Neural progenitor cell (in vitro differentiated cells): ENCODE measurements at regions not wholly inside any gene's neighbourhood (a gene's known extent, or its start where the extent isn't known, plus 50 kb on each side); places are given as distances from the start of the nearest gene placed in this dataset.

Experiments
- DNase-seq: peaks from one replicate; pipeline ENCODE4 v3.0.0-alpha.2; 2016; ENCODE audit warnings: low spot score
- H2AFZ ChIP-seq: fragments of 200-600 bp; sonication (generic); replicated peaks from 2 replicates; pipeline ENCODE4 v1.6.1; 2016; ENCODE audit warnings: antibody characterized with exemption
- H3F3A ChIP-seq: fragments of 200-600 bp; sonication (generic); 2 replicates; pipeline ENCODE4 v1.6.1; 2016; ENCODE audit warnings: antibody characterized with exemption, low read depth
- H3K27ac ChIP-seq: fragments of 200-600 bp; sonication (generic); 2 replicates; pipeline ENCODE4 v1.5.1; 2016; ENCODE audit warnings: mild to moderate bottlenecking
- H3K27me3 ChIP-seq: fragments of 200-600 bp; sonication (generic); 2 replicates; pipeline ENCODE4 v1.6.1; 2016; ENCODE audit warnings: mild to moderate bottlenecking, moderate library complexity
- H3K36me3 ChIP-seq: fragments of 200-600 bp; sonication (generic); 2 replicates; pipeline ENCODE4 v1.5.1; 2016
- H3K4me1 ChIP-seq: fragments of 200-600 bp; sonication (generic); 2 replicates; pipeline ENCODE4 v1.6.1; 2016; ENCODE audit warnings: mixed run types
- H3K4me2 ChIP-seq: fragments of 200-600 bp; sonication (generic); 2 replicates; pipeline ENCODE4 v1.6.1; 2016
- H3K4me3 ChIP-seq: fragments of 200-600 bp; sonication (generic); 2 replicates; pipeline ENCODE4 v1.5.1; 2016
- H3K79me2 ChIP-seq: fragments of 200-600 bp; sonication (generic); 2 replicates; pipeline ENCODE4 v1.6.1; 2016; ENCODE audit warnings: low read depth
- H3K9ac ChIP-seq: fragments of 200-600 bp; sonication (generic); 2 replicates; pipeline ENCODE4 v1.6.1; 2016
- H3K9me3 ChIP-seq: fragments of 200-600 bp; sonication (generic); 2 replicates; pipeline ENCODE4 v1.5.1; 2016; ENCODE audit warnings: low read depth
- H4K20me1 ChIP-seq: fragments of 200-600 bp; sonication (generic); 2 replicates; pipeline ENCODE4 v1.6.1; 2016; ENCODE audit warnings: low read depth
- H3K27ac Mint-ChIP-seq: 3 replicates; pipeline ENCODE4 v1.8.0; 2021; ENCODE audit warnings: mixed read lengths
- H3K27me3 Mint-ChIP-seq: 2 replicates; pipeline ENCODE4 v1.8.0; 2022; ENCODE audit warnings: low read depth, mild to moderate bottlenecking, inconsistent platforms, moderate library complexity, mixed read lengths; ENCODE audit not compliant: insufficient read depth
- H3K36me3 Mint-ChIP-seq: 3 replicates; pipeline ENCODE4 v1.8.0; 2021; ENCODE audit warnings: mixed read lengths
- H3K4me1 Mint-ChIP-seq: 3 replicates; pipeline ENCODE4 v1.8.0; 2021; ENCODE audit warnings: mixed read lengths
- H3K4me3 Mint-ChIP-seq: 3 replicates; pipeline ENCODE4 v1.8.0; 2021; ENCODE audit warnings: mild to moderate bottlenecking, moderate library complexity, mixed read lengths
- H3K9me3 Mint-ChIP-seq: 3 replicates; pipeline ENCODE4 v1.8.0; 2020; ENCODE audit warnings: mixed read lengths
- CTCF ChIP-seq: fragments of 200-600 bp; sonication (generic); IDR thresholded peaks from 2 replicates; pipeline ENCODE4 v1.5.1; 2017; ENCODE audit warnings: antibody characterized with exemption, mild to moderate bottlenecking
- EZH2 ChIP-seq: fragments of 200-600 bp; sonication (generic); IDR thresholded peaks from 2 replicates; pipeline ENCODE4 v1.6.1; 2017; ENCODE audit warnings: antibody characterized with exemption, mild to moderate bottlenecking, moderate library complexity
- EZH2phosphoT487 ChIP-seq: fragments of 200-600 bp; sonication (generic); IDR thresholded peaks from 2 replicates; pipeline ENCODE4 v1.6.1; 2017; ENCODE audit warnings: antibody characterized with exemption

- Mint-ChIP-seq H3K4me1 (no peaks in the 10 kb centered on the region), H3K27ac (no peak overlapping the region), H3K9me3 (peaks cover 6% of the 10 kb centered on the region), H3K27me3 (no peaks in the 10 kb centered on the region), H3K36me3 (no peaks in the 10 kb centered on the region), H3K4me3 (no peak overlapping the region)
- H3K79me2 ChIP-seq, result no peaks in the 10 kb centered on the region
- H3F3A ChIP-seq, result no peaks in the 10 kb centered on the region
- H3K9ac ChIP-seq, result no peak overlapping the region
- H2AFZ ChIP-seq, result no peak overlapping the region
- H3K27me3 ChIP-seq, result no peaks in the 10 kb centered on the region
- H4K20me1 ChIP-seq, result no peaks in the 10 kb centered on the region
- no peaks in the 10 kb centered on the region for H3K36me3 ChIP-seq
- no peak for TF ChIP-seq EZH2
- no peak overlapping the region for H3K27ac ChIP-seq
- H3K4me2 ChIP-seq, result no peak overlapping the region
- H3K4me3 ChIP-seq, result no peak overlapping the region
- DNase-seq, result no peak
- H3K9me3 ChIP-seq, result no peaks in the 10 kb centered on the region
- H3K4me1 ChIP-seq, result peaks cover 10% of the 10 kb centered on the region
Measured at GRCh38 chr6:77332915-77333623, 130.2 kb downstream of the HTR1B start.

GRCh38 chr6:77326711-77327110 lies 136.6 kb downstream of the HTR1B start:
- no peaks in the 10 kb centered on the region for H3K9me3 ChIP-seq
- H3K9ac ChIP-seq, result no peak overlapping the region
- no peak overlapping the region for H3K27ac ChIP-seq
- Mint-ChIP-seq H3K9me3 (no peaks in the 10 kb centered on the region), H3K36me3 (no peaks in the 10 kb centered on the region), H3K27ac (no peak overlapping the region), H3K4me1 (no peaks in the 10 kb centered on the region), H3K4me3 (no peak overlapping the region), H3K27me3 (no peaks in the 10 kb centered on the region)
- H3F3A ChIP-seq, result no peaks in the 10 kb centered on the region
- H3K4me1 ChIP-seq, result no peaks in the 10 kb centered on the region
- no peaks in the 10 kb centered on the region for H4K20me1 ChIP-seq
- no peak for DNase-seq
- no peaks in the 10 kb centered on the region for H3K27me3 ChIP-seq
- H3K4me3 ChIP-seq, result no peak overlapping the region
- H3K36me3 ChIP-seq, result no peaks in the 10 kb centered on the region
- TF ChIP-seq CTCF, result no peak
- TF ChIP-seq EZH2, result no peak
- TF ChIP-seq EZH2phosphoT487, result no peak
- no peak overlapping the region for H2AFZ ChIP-seq
- no peak overlapping the region for H3K4me2 ChIP-seq
- no peaks in the 10 kb centered on the region for H3K79me2 ChIP-seq

- Histone ChIP-seq H3K4me3 (no peak overlapping the region), H3K9ac (no peak overlapping the region), H3F3A (no peaks in the 10 kb centered on the region), H3K27me3 (no peaks in the 10 kb centered on the region), H3K36me3 (no peaks in the 10 kb centered on the region), H4K20me1 (no peaks in the 10 kb centered on the region), H2AFZ (no peak overlapping the region), H3K4me1 (no peaks in the 10 kb centered on the region), H3K4me2 (no peak overlapping the region), H3K79me2 (no peaks in the 10 kb centered on the region), H3K27ac (no peak overlapping the region), H3K9me3 (no peaks in the 10 kb centered on the region)
- Mint-ChIP-seq H3K4me1 (no peaks in the 10 kb centered on the region), H3K27ac (no peak overlapping the region), H3K9me3 (no peaks in the 10 kb centered on the region), H3K36me3 (no peaks in the 10 kb centered on the region), H3K27me3 (no peaks in the 10 kb centered on the region), H3K4me3 (no peak overlapping the region)
- TF ChIP-seq CTCF (no peak), EZH2phosphoT487 (no peak), EZH2 (no peak)
- DNase-seq, result no peak
Measured at GRCh38 chr6:77326029-77326428, 137.3 kb downstream of the HTR1B start.

- no peak for TF ChIP-seq CTCF
- TF ChIP-seq EZH2, result no peak
- TF ChIP-seq EZH2phosphoT487, result no peak
- H3K4me1 Mint-ChIP-seq, result no peaks in the 10 kb centered on the region
Measured at GRCh38 chr6:77324866-77325265, 138.4 kb downstream of the HTR1B start.

More at GRCh38 chr6:77324866-77325265, 138.4 kb downstream of the HTR1B start:
- Mint-ChIP-seq H3K9me3 (no peaks in the 10 kb centered on the region), H3K36me3 (no peaks in the 10 kb centered on the region), H3K27me3 (no peaks in the 10 kb centered on the region), H3K4me3 (no peak overlapping the region), H3K27ac (no peak overlapping the region)
- H3K27me3 ChIP-seq, result no peaks in the 10 kb centered on the region
- H3K9me3 ChIP-seq, result no peaks in the 10 kb centered on the region
- H3K9ac ChIP-seq, result no peak overlapping the region
- DNase-seq, result no peak
- H2AFZ ChIP-seq, result no peak overlapping the region
- no peak overlapping the region for H3K27ac ChIP-seq
- no peaks in the 10 kb centered on the region for H3K79me2 ChIP-seq
- no peaks in the 10 kb centered on the region for H4K20me1 ChIP-seq
- no peaks in the 10 kb centered on the region for H3K36me3 ChIP-seq
- no peaks in the 10 kb centered on the region for H3F3A ChIP-seq
- H3K4me3 ChIP-seq, result no peak overlapping the region
- H3K4me1 ChIP-seq, result no peaks in the 10 kb centered on the region
- H3K4me2 ChIP-seq, result no peak overlapping the region
